GM12873 (cell line): ENCODE measurements at regions not wholly inside any gene's neighbourhood (a gene's known extent, or its start where the extent isn't known, plus 50 kb on each side); places are given as distances from the start of the nearest gene placed in this dataset.

Experiments
- CTCF ChIP-seq: IDR thresholded peaks from 2 replicates; pipeline ENCODE4 v1.5.1; 2012; ENCODE audit warnings: low read depth, mild to moderate bottlenecking, moderate library complexity, low read length, control low read depth; ENCODE audit not compliant: insufficient read depth; ENCODE audit errors: missing control alignments

GRCh38 chr11:42625757-42626665, 685.8 kb upstream of the API5 start:
- no peak for TF ChIP-seq CTCF

DNA sequence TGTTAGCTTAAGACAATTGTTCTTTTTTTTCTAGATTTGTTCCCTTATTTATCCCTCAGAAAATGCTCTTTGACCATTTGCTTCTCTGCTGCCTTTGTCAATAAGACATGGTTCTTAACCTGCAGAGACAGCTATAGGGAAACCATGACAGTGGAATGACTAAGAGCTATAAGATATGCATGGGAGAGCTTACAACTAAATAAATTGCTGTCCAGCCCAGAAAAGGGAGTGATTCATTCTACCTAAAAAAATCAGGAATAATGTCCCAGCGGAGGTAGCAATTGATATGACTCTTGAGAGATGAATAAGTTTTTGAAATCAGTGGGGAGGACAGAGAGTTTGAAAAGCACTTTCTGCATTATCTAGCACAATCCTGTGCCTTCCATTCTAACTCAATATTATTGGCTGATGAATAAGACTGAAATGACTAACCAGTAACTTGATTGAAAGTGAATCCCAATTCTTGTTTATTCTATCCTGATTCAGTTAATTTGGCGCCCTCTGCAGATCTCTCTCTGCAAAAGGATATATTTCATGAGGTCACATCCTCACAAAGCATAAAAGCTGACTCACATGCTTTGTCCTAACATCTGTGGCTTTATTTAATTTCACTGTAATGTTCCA, 680.5 kb upstream of the API5 start:
- no peak for TF ChIP-seq CTCF

- TF ChIP-seq CTCF: no peak
Measured at GRCh38 chr11:42646959-42647358, 664.8 kb upstream of the API5 start.

- no peak for TF ChIP-seq CTCF
Measured at GRCh38 chr11:42647993-42648392, 663.8 kb upstream of the API5 start.

- no peak for TF ChIP-seq CTCF
Measured at GRCh38 chr11:42651621-42652020, 660.2 kb upstream of the API5 start.

- TF ChIP-seq CTCF: no peak
Measured at GRCh38 chr11:42657169-42657568, 654.6 kb upstream of the API5 start.

- TF ChIP-seq CTCF: no peak
Measured at GRCh38 chr11:42661942-42662341, 649.9 kb upstream of the API5 start.
